ENCODE measurements at regions not wholly inside any gene's neighbourhood (a gene's known extent, or its start where the extent isn't known, plus 50 kb on each side); places are given as distances from the start of the nearest gene placed in this dataset.

DNA sequence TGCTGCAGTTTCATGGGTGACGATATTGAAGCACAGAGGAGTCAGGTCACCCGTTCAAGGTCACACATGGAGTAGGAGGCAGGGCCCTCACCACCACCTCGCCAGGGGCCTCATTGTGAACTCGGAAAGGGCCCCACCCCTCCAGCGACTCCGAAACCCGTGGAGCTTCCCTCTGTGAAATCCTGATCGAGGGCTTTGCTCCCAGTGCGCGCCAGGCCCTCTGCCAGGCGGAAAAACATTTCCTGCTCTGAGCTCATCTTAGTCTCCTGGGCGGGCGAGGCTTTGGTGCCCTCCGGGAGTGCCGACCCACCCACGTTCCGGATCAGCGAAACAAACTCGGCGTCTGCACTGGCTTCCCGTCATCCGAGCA lies 75.0 kb upstream of the FCN1 start:
- no peak overlapping the region for H3K4me3 ChIP-seq (ENCODE audit: insufficient read depth, low read length, poor library complexity, severe bottlenecking)
- H3K79me2 ChIP-seq (ENCODE audit: insufficient read depth, low read length), result no peaks in the 10 kb centered on the region
- no peak overlapping the region for H3K4me2 ChIP-seq (ENCODE audit: low read depth, low read length, poor library complexity, severe bottlenecking)
- no peak overlapping the region for H3K9ac ChIP-seq (ENCODE audit: low read length)
- no peaks in the 10 kb centered on the region for H3F3A ChIP-seq (ENCODE audit: insufficient read depth)
- H3K9me3 ChIP-seq (ENCODE audit: insufficient read depth, low read length), result no peaks in the 10 kb centered on the region
- no peaks in the 10 kb centered on the region for H4K20me1 ChIP-seq (ENCODE audit: low read depth, low read length)
- no peaks in the 10 kb centered on the region for H3K36me3 ChIP-seq (ENCODE audit: low read length)
- TF ChIP-seq EZH2phosphoT487 (conservative IDR thresholded peaks at IDR 0.05; ENCODE audit: low read length), result no peak
- TF ChIP-seq, protein P1, sequence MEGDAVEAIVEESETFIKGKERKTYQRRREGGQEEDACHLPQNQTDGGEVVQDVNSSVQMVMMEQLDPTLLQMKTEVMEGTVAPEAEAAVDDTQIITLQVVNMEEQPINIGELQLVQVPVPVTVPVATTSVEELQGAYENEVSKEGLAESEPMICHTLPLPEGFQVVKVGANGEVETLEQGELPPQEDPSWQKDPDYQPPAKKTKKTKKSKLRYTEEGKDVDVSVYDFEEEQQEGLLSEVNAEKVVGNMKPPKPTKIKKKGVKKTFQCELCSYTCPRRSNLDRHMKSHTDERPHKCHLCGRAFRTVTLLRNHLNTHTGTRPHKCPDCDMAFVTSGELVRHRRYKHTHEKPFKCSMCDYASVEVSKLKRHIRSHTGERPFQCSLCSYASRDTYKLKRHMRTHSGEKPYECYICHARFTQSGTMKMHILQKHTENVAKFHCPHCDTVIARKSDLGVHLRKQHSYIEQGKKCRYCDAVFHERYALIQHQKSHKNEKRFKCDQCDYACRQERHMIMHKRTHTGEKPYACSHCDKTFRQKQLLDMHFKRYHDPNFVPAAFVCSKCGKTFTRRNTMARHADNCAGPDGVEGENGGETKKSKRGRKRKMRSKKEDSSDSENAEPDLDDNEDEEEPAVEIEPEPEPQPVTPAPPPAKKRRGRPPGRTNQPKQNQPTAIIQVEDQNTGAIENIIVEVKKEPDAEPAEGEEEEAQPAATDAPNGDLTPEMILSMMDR (IDR thresholded peaks at IDR 0.05; ENCODE audit: insufficient read depth, low read length, poor library complexity, severe bottlenecking), result no peak
- no peaks in the 10 kb centered on the region for H3K9me2 ChIP-seq (replicated peaks; ENCODE audit: insufficient read depth, low read length)
- H3K27ac ChIP-seq (ENCODE audit: low read depth, low read length), result no peak overlapping the region
- no peaks in the 10 kb centered on the region for H3K27me3 ChIP-seq (ENCODE audit: low read length)
- H2AFZ ChIP-seq (ENCODE audit: low read depth, low read length, severe bottlenecking), result no peak overlapping the region

DNA sequence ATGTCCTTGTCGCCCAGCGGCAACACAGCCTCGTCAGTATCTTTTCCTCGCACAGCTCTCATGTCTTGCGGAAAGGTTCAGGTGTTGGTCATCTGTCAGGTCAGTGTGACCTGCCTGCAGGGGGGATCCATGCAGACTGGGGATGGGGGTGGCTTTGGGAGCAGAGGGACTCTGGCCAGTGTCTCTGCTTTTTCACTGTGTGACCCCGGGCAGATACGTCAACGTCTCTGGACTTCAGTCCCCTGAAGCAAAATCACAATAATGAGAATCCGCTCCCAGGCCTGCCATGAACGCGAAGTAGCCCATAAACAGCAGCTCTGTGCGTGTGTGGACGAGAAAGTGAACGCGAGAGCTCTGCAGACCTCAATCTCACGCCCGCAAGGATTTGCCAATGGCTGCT lies 75.7 kb upstream of the FCN1 start:
- Histone ChIP-seq H3K9me3 (ENCODE audit: insufficient read depth, low read length) (no peaks in the 10 kb centered on the region), H4K20me1 (ENCODE audit: low read depth, low read length) (no peaks in the 10 kb centered on the region), H3K27ac (ENCODE audit: low read depth, low read length) (no peak overlapping the region), H3K27me3 (ENCODE audit: low read length) (no peaks in the 10 kb centered on the region), H2AFZ (ENCODE audit: low read depth, low read length, severe bottlenecking) (no peak overlapping the region), H3K4me2 (ENCODE audit: low read depth, low read length, poor library complexity, severe bottlenecking) (no peak overlapping the region), H3K79me2 (ENCODE audit: insufficient read depth, low read length) (no peaks in the 10 kb centered on the region), H3K4me3 (ENCODE audit: insufficient read depth, low read length, poor library complexity, severe bottlenecking) (no peak overlapping the region), H3K9ac (ENCODE audit: low read length) (no peak overlapping the region), H3K9me2 (replicated peaks; ENCODE audit: insufficient read depth, low read length) (no peaks in the 10 kb centered on the region), H3F3A (ENCODE audit: insufficient read depth) (no peaks in the 10 kb centered on the region), H3K36me3 (ENCODE audit: low read length) (no peaks in the 10 kb centered on the region)
- TF ChIP-seq EZH2phosphoT487 (conservative IDR thresholded peaks at IDR 0.05; ENCODE audit: low read length), result no peak
- TF ChIP-seq, protein P1 (IDR thresholded peaks at IDR 0.05; ENCODE audit: insufficient read depth, low read length, poor library complexity, severe bottlenecking), result no peak

DNA sequence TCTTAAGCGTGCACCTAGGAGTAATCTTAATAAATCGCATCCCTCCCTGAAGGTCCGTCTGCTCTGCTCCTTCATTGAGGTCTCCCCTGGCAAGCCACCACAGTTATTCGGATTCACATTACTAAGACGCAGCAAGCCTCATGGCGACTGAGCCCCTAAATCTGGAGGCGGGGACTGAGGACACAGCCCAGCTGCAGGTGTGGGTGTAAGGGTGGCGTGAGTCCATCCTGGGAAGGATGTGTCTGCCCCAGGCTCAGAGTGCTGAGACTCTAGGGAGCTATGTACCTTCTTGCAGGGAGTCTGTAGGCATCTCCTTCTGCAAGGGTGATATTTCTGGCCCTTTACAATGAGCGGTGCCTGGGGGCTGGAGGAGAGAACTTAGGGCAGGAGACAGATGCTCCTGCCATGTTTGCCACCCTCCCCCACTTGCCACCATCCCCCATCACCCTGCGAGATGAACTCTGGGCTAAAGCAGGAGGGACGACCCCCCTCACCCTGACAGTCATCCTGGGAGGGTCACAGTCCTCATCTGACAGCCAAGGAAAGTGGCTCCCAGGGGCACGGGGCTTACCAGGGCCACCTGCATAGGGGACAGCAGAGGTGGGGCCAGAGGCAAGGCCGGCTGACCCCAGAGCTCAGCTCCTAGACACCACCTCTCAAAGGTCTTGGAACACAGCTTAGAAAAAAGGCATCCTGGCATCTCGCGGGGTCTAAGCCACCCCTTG lies 76.4 kb upstream of the FCN1 start:
- no peaks in the 10 kb centered on the region for H3K27me3 ChIP-seq (ENCODE audit: low read length)
- H3K9ac ChIP-seq (ENCODE audit: low read length), result no peak overlapping the region
- no peaks in the 10 kb centered on the region for H3K9me3 ChIP-seq (ENCODE audit: insufficient read depth, low read length)
- H3K27ac ChIP-seq (ENCODE audit: low read depth, low read length), result no peak overlapping the region
- H3K36me3 ChIP-seq (ENCODE audit: low read length), result no peaks in the 10 kb centered on the region
- H4K20me1 ChIP-seq (ENCODE audit: low read depth, low read length), result no peaks in the 10 kb centered on the region
- H3K79me2 ChIP-seq (ENCODE audit: insufficient read depth, low read length), result no peaks in the 10 kb centered on the region
- TF ChIP-seq EZH2phosphoT487 (conservative IDR thresholded peaks at IDR 0.05; ENCODE audit: low read length), result no peak
- TF ChIP-seq, protein P1 (IDR thresholded peaks at IDR 0.05; ENCODE audit: insufficient read depth, low read length, poor library complexity, severe bottlenecking), result no peak
- no peaks in the 10 kb centered on the region for H3F3A ChIP-seq (ENCODE audit: insufficient read depth)
- H3K4me3 ChIP-seq (ENCODE audit: insufficient read depth, low read length, poor library complexity, severe bottlenecking), result no peak overlapping the region
- no peaks in the 10 kb centered on the region for H3K9me2 ChIP-seq (replicated peaks; ENCODE audit: insufficient read depth, low read length)
- no peak overlapping the region for H3K4me2 ChIP-seq (ENCODE audit: low read depth, low read length, poor library complexity, severe bottlenecking)
- no peak overlapping the region for H2AFZ ChIP-seq (ENCODE audit: low read depth, low read length, severe bottlenecking)

Measured in SU-DHL-6 (cell line).